IMR-90 (cell line): ENCODE measurements at regions not wholly inside any gene's neighbourhood (a gene's known extent, or its start where the extent isn't known, plus 50 kb on each side); places are given as distances from the start of the nearest gene placed in this dataset.

Experiments
- ATAC-seq: fragments of 200-7000 bp; cut with Tn5 transposase; 2 replicates; pipeline ENCODE4 v1.9.1; 2020; ENCODE audit warnings: low read depth, mild to moderate bottlenecking, moderate library complexity
- BruUV-seq: library from RNA; stranded (reverse); fragments of 400-500 nt; replicated peaks from 2 replicates; lab custom pipeline; 2021; lab: Mats Ljungman, UMichigan
- CTCF ChIA-PET: fragments of 300-600 bp; formaldehyde crosslinking; extraction: SDS; loops from one replicate; lab custom pipeline; 2021; ENCODE audit warnings: antibody characterized with exemption; lab: Yijun Ruan, JAX
- POLR2A ChIA-PET: fragments of 300-600 bp; sonication (Branson Sonifier 250); formaldehyde crosslinking; loops from one replicate; lab custom pipeline; 2022; ENCODE audit warnings: antibody characterized with exemption; ENCODE audit not compliant: unreplicated experiment; lab: Charles Lee
- DNase-seq: peaks from one replicate; pipeline ENCODE4 v3.0.0; 2013
- H2AFZ ChIP-seq: replicated peaks from 2 replicates; pipeline ENCODE3; 2013; ENCODE audit warnings: low read length, mild to moderate bottlenecking; ENCODE audit not compliant: poor library complexity
- H2AK5ac ChIP-seq: 2 replicates; pipeline ENCODE4 v1.6.1; 2013; ENCODE audit warnings: low read depth, low read length, inconsistent platforms
- H2AK9ac ChIP-seq: replicated peaks from 2 replicates; pipeline ENCODE3; 2013; ENCODE audit warnings: mild to moderate bottlenecking, low read depth, low read length, moderate library complexity; ENCODE audit not compliant: poor library complexity
- H2BK120ac ChIP-seq: 2 replicates; pipeline ENCODE4 v1.6.1; 2013; ENCODE audit warnings: low read depth, low read length, inconsistent platforms
- H2BK15ac ChIP-seq: 3 replicates; pipeline ENCODE4 v1.6.1; 2013; ENCODE audit warnings: low read depth, low read length, inconsistent platforms
- H2BK20ac ChIP-seq: 2 replicates; pipeline ENCODE4 v1.6.1; 2013; ENCODE audit warnings: low read depth, mild to moderate bottlenecking, inconsistent platforms, low read length, moderate library complexity
- H2BK5ac ChIP-seq: 2 replicates; pipeline ENCODE4 v1.6.1; 2013; ENCODE audit warnings: mild to moderate bottlenecking, low read depth, low read length, inconsistent platforms; ENCODE audit not compliant: poor library complexity, severe bottlenecking
- H3K14ac ChIP-seq: replicated peaks from 2 replicates; pipeline ENCODE4 v1.6.1; 2013; ENCODE audit warnings: low read depth, low read length, inconsistent platforms
- H3K18ac ChIP-seq: 2 replicates; pipeline ENCODE4 v1.6.1; 2013; ENCODE audit warnings: low read depth, low read length, control low read depth
- H3K23ac ChIP-seq: 2 replicates; pipeline ENCODE4 v1.6.1; 2013; ENCODE audit warnings: low read depth, low read length, inconsistent platforms
- H3K27ac ChIP-seq: 2 replicates; pipeline ENCODE4 v1.5.1; 2013; ENCODE audit warnings: mild to moderate bottlenecking, control low read depth, low read length; ENCODE audit not compliant: insufficient read depth
- H3K27me3 ChIP-seq: 2 replicates; pipeline ENCODE4 v1.6.1; 2013; ENCODE audit warnings: low read length; ENCODE audit not compliant: control insufficient read depth, insufficient read depth
- H3K36me3 ChIP-seq: 2 replicates; pipeline ENCODE4 v1.6.1; 2013; ENCODE audit warnings: low read length, mixed read lengths; ENCODE audit not compliant: control insufficient read depth, insufficient read depth
- H3K4ac ChIP-seq: 2 replicates; pipeline ENCODE4 v1.6.1; 2013; ENCODE audit warnings: low read depth, low read length, inconsistent platforms
- H3K4me1 ChIP-seq: 2 replicates; pipeline ENCODE4 v1.6.1; 2013; ENCODE audit warnings: low read length, mixed read lengths; ENCODE audit not compliant: control insufficient read depth, insufficient read depth
- H3K4me2 ChIP-seq: 2 replicates; pipeline ENCODE4 v1.6.1; 2013; ENCODE audit warnings: low read depth, mild to moderate bottlenecking, control low read depth, low read length, moderate library complexity
- H3K4me3 ChIP-seq: 2 replicates; pipeline ENCODE4 v1.5.1; 2013; ENCODE audit warnings: low read depth, mild to moderate bottlenecking, control low read depth, low read length, moderate library complexity; ENCODE audit not compliant: insufficient read depth
- H3K56ac ChIP-seq: 2 replicates; pipeline ENCODE4 v1.6.1; 2013; ENCODE audit warnings: low read length, inconsistent platforms; ENCODE audit not compliant: insufficient read depth; ENCODE audit errors: extremely low read depth
- H3K79me1 ChIP-seq, 2 experiments: 2 replicates each; pipeline ENCODE4 v1.6.1; 2013; ENCODE audit warnings: low read length in 2 of 2, inconsistent platforms in 1 of 2, low read depth in 1 of 2
- H3K9ac ChIP-seq: 2 replicates; pipeline ENCODE4 v1.6.1; 2013; ENCODE audit warnings: low read depth, low read length, control low read depth
- H3K9me1 ChIP-seq: 2 replicates; pipeline ENCODE4 v1.6.1; 2013; ENCODE audit warnings: low read length, inconsistent platforms; ENCODE audit not compliant: insufficient read depth
- H3K9me3 ChIP-seq: 2 replicates; pipeline ENCODE4 v1.6.1; 2013; ENCODE audit warnings: low read length; ENCODE audit not compliant: control insufficient read depth, insufficient read depth
- H4K20me1 ChIP-seq: 2 replicates; pipeline ENCODE4 v1.6.1; 2013; ENCODE audit warnings: low read length, inconsistent platforms; ENCODE audit not compliant: insufficient read depth
- H4K5ac ChIP-seq: 2 replicates; pipeline ENCODE4 v1.6.1; 2013; ENCODE audit warnings: mild to moderate bottlenecking, low read depth, low read length, control low read depth
- H4K8ac ChIP-seq, 2 experiments: 2 replicates each; pipeline ENCODE4 v1.6.1; 2013; ENCODE audit warnings: low read depth in 2 of 2, low read length in 2 of 2, control low read depth in 1 of 2, inconsistent platforms in 1 of 2
- H4K91ac ChIP-seq: 2 replicates; pipeline ENCODE4 v1.6.1; 2013; ENCODE audit warnings: low read depth, low read length, inconsistent platforms; ENCODE audit not compliant: insufficient read depth
- POLR2A ChIP-seq: IDR thresholded peaks from 2 replicates; pipeline ENCODE4 v1.6.1; 2012; ENCODE audit warnings: mild to moderate bottlenecking, low read depth, low read length
- RFX5 ChIP-seq: IDR thresholded peaks from 2 replicates; pipeline ENCODE4 v1.8.0; 2012; ENCODE audit warnings: low read depth, mild to moderate bottlenecking, low read length, moderate library complexity
- USF2 ChIP-seq: fragments of 150-350 bp; IDR thresholded peaks from 2 replicates; pipeline ENCODE4 v1.6.1; 2017; ENCODE audit warnings: mild to moderate bottlenecking, antibody characterized with exemption, low read length, low read depth
- WGBS, 2 experiments: methylation state at CpG; one replicate each; pipeline versions ENCODE4 v1.1.5 to v1.1.7; 2013; ENCODE audit warnings: missing lambda C conversion rate in 2 of 2; ENCODE audit not compliant: insufficient read length in 1 of 2; ENCODE audit errors: extremely low coverage in 2 of 2; 5-methylcytosine and 5-hydroxymethylcytosine counted together
- dilution Hi-C: fragments of 300-500 bp; cut with HindIII; formaldehyde crosslinking; loops from one replicate; pipeline ENCODE4 v1.14.3; 2018; ENCODE audit warnings: low sequenced_read_pairs; ENCODE audit not compliant: unreplicated experiment
- in situ Hi-C: fragments of 300-500 bp; cut with MboI; formaldehyde crosslinking; loops from 3 replicates; pipeline ENCODE4 v1.14.3; 2019; ENCODE audit warnings: low sequenced_read_pairs, inconsistent platforms, mixed read lengths
- intact Hi-C: fragments of 100-400 bp; cut with micrococcal nuclease; formaldehyde crosslinking; loops from 2 replicates; pipeline ENCODE4 v1.10.0; 2022

- Histone ChIP-seq H3K9ac (no peak overlapping the region), H3K23ac (no peak overlapping the region)
Observed at GRCh38 chr2:48007699-48008268, 101.5 kb upstream of the FBXO11 start.

More at GRCh38 chr2:48007699-48008268, 101.5 kb upstream of the FBXO11 start:
- in situ Hi-C loops = no loop called here
- Histone ChIP-seq H4K5ac (no peak overlapping the region), H2AK9ac (no peak overlapping the region), H3K14ac (no peak overlapping the region), H3K27me3 (no peaks in the 10 kb centered on the region), H2BK20ac (no peak overlapping the region), H3K27ac (no peak overlapping the region), H3K9me1 (no peaks in the 10 kb centered on the region), H3K18ac (no peak overlapping the region), H3K4ac (no peak overlapping the region), H3K79me1 (no peaks in the 10 kb centered on the region), H4K8ac (no peak overlapping the region), H3K4me1 (no peaks in the 10 kb centered on the region), H2AK5ac (no peak overlapping the region), H3K4me2 (no peak overlapping the region), H2BK15ac (no peak overlapping the region), H2AFZ (no peak overlapping the region), H2BK120ac (no peak overlapping the region), H3K56ac (no peak overlapping the region), H4K91ac (no peak overlapping the region), H3K36me3 (no peaks in the 10 kb centered on the region), H3K9me3 (no peaks in the 10 kb centered on the region), H2BK5ac (no peak overlapping the region), H3K4me3 (no peak overlapping the region), H4K20me1 (no peaks in the 10 kb centered on the region)
- ChIA-PET POLR2A (no interaction called here), CTCF (no interaction called here)
- BruUV-seq = no TSS peak
- ATAC-seq (no peak), DNase-seq (no peak)
- intact Hi-C loops = no loop called here
- dilution Hi-C loops = no loop called here
- no CpG with 5 or more reads among the region's 2 CpGs for WGBS, 2 experiments
- TF ChIP-seq RFX5 (no peak), USF2 (no peak), POLR2A (no peak)
